Heart left ventricle (tissue), 13 donors: ENCODE measurements at regions not wholly inside any gene's neighbourhood (a gene's known extent, or its start where the extent isn't known, plus 50 kb on each side); places are given as distances from the start of the nearest gene placed in this dataset.

Experiments used
- POLR2A ChIP-seq, 2 donors: fragments of 450-650 bp; IDR thresholded peaks; one replicate each; pipeline ENCODE4 v1.6.1; 2017; ENCODE audit warnings: antibody characterized with exemption in 2 of 2, mild to moderate bottlenecking in 2 of 2, moderate library complexity in 2 of 2
- TF ChIP-seq, protein P1 (sequence below), 12 donors: fragments of 200-600 bp; sonication (generic) in 4 of 12; IDR thresholded peaks; one replicate each; pipeline versions ENCODE4 v1.5.0 to v1.8.0; 2018 to 2022; ENCODE audit warnings: antibody characterized with exemption in 12 of 12, mild to moderate bottlenecking in 5 of 12
- donor health status: ischemic (EF 13 %, LVEDD 7.1; RV severe dilation, severe dysfunction).
- donor health status: DM: no; HTN: yes; CAD: no.
- donor health status: DM: no; HTN: no; CAD: no.
- donor health status: ischemic (EF 25% LVEDD 6.9; RV normal size, moderate dysfunction).
- donor health status: ischemic (EF 25% LVEDD 5.7; RV mildly dilated, moderate dysfunction).
- donor health status: ischemic (EF 35%, LVEDD 5.7; RV mildly dilated, moderate dysfunction).
- donor health status: nonischemic (EF 11% LVEDD 7.7; RV severe dilation, severe dysfunction).
- donor health status: DM: yes; HTN: yes; CAD: no.
- donor health status: PGD.
- donor health status: ischemic (EF 29% LVEDD 5.4; RV normal size, mild dysfunction).
- donor health status: nonischemic (EF 23%, LVEDD 6.1; RV moderate dilation, normal function).

DNA sequence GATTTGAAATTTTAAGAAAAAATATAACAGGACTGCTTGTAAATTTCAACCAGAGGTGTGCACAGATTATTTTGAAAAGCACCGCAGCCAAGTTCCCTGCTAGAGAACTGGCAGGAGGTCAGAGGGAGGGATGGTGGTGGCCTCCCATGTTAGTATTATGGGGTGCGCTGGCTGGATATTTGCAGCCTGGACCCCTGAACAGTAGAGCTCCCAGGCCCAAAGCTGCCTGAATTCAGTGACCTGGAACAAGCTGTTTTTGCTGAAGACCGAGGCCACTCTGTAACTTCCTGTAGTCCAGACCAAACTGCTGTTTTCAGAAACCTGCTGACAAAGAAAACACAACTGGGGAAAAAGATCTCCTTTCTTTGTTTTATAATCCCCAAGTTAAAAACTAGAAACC lies 314.3 kb downstream of the TNS1 start:
- TF ChIP-seq, protein P1, sequence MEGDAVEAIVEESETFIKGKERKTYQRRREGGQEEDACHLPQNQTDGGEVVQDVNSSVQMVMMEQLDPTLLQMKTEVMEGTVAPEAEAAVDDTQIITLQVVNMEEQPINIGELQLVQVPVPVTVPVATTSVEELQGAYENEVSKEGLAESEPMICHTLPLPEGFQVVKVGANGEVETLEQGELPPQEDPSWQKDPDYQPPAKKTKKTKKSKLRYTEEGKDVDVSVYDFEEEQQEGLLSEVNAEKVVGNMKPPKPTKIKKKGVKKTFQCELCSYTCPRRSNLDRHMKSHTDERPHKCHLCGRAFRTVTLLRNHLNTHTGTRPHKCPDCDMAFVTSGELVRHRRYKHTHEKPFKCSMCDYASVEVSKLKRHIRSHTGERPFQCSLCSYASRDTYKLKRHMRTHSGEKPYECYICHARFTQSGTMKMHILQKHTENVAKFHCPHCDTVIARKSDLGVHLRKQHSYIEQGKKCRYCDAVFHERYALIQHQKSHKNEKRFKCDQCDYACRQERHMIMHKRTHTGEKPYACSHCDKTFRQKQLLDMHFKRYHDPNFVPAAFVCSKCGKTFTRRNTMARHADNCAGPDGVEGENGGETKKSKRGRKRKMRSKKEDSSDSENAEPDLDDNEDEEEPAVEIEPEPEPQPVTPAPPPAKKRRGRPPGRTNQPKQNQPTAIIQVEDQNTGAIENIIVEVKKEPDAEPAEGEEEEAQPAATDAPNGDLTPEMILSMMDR (IDR thresholded peaks at IDR 0.05): no peak
- TF ChIP-seq POLR2A (IDR thresholded peaks at IDR 0.05): no peak
